ENCODE measurements at regions not wholly inside any gene's neighbourhood (a gene's known extent, or its start where the extent isn't known, plus 50 kb on each side); places are given as distances from the start of the nearest gene placed in this dataset.

DNA sequence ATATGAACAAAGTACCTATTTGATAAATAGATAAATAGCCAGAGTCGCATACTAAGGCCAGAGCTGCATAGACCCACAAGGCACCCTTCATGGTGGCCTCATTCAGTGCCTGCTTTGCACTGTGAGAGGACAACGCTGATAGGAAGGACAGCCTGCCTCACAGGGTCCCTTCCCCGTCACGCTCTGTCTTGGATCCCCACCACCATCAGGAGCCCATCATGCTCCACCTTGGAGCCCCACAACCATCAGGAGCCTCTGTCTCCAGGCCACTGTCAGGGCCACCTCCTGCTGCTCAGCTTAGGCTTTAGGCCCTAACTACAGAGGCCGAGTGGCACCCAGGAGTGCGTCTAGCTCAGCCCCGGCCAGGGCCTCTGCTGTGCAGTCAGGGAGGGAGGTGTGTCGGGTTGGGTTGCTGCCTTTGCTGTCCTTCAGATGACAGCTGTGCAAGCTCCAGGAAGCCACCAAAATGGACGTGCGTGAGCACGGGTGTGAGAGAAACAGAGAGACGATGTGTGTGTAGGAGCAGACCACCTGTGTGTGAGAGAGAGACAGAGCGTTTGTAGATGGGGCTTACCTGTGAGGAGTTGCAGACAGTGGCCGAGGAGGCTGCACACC, 516.9 kb downstream of the GLRX3 start:
- Histone ChIP-seq H3K9me3 (ENCODE audit: low read depth) (no peaks in the 10 kb centered on the region), H3K4me1 (ENCODE audit: insufficient read depth) (no peaks in the 10 kb centered on the region), H4K20me1 (ENCODE audit: insufficient read depth) (no peaks in the 10 kb centered on the region), H3K27ac (no peak overlapping the region), H3K9ac (no peak overlapping the region), H3K27me3 (replicated peaks; ENCODE audit: insufficient read depth) (no peaks in the 10 kb centered on the region), H3K79me2 (ENCODE audit: insufficient read depth) (no peaks in the 10 kb centered on the region), H2AFZ (no peak overlapping the region), H3K9me2 (ENCODE audit: insufficient read depth) (no peaks in the 10 kb centered on the region), H3K4me3 (no peak overlapping the region), H3K4me2 (ENCODE audit: unreplicated experiment) (no peak overlapping the region), H3F3A (ENCODE audit: insufficient read depth) (no peaks in the 10 kb centered on the region), H3K36me3 (ENCODE audit: low read depth) (no peaks in the 10 kb centered on the region)
- no peak for DNase-seq
- WGBS, 2 experiments (ENCODE audit: low coverage in 1 of 2, low lambda C conversion rate in 2 of 2, missing lambda C conversion rate in 2 of 2) = 32% methylated on average over 14 of the region's 14 CpGs
- in situ Hi-C loops (cut with MboI) = no loop called here
- TF ChIP-seq EZH2phosphoT487 (IDR thresholded peaks at IDR 0.05; ENCODE audit: insufficient read depth, low read depth) (no peak), EZH2 (IDR thresholded peaks at IDR 0.05; ENCODE audit: insufficient read depth, poor library complexity, severe bottlenecking) (no peak)

DNA sequence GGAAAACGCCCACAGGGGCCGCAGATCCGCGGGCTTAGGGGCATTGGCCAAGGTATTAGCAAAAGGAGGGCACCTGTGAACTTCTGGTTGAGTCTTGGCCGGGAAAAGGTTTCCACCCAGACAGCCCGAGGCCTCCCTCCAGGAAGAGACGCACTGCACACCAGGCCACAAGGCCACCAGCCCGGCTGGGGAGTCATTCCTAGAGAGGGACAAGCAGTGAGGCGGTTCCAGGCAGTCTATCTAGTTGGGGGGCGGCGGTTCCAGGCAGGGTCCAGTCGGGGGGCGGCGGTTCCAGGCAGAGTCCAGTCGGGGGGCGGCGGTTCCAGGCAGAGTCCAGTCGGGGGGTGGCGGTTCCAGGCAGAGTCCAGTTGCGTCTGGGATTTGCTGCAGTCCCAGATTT, 518.5 kb downstream of the GLRX3 start:
- no peaks in the 10 kb centered on the region for H4K20me1 ChIP-seq (ENCODE audit: insufficient read depth)
- no peaks in the 10 kb centered on the region for H3K4me1 ChIP-seq (ENCODE audit: insufficient read depth)
- H3F3A ChIP-seq (ENCODE audit: insufficient read depth) = no peaks in the 10 kb centered on the region
- no peak for DNase-seq
- in situ Hi-C loops (cut with MboI) = no loop called here
- no peaks in the 10 kb centered on the region for H3K79me2 ChIP-seq (ENCODE audit: insufficient read depth)
- no peaks in the 10 kb centered on the region for H3K9me2 ChIP-seq (ENCODE audit: insufficient read depth)
- H3K4me2 ChIP-seq (ENCODE audit: unreplicated experiment) = no peak overlapping the region
- no peak overlapping the region for H3K9ac ChIP-seq
- no peaks in the 10 kb centered on the region for H3K27me3 ChIP-seq (replicated peaks; ENCODE audit: insufficient read depth)
- no peaks in the 10 kb centered on the region for H3K36me3 ChIP-seq (ENCODE audit: low read depth)
- TF ChIP-seq EZH2phosphoT487 (IDR thresholded peaks at IDR 0.05; ENCODE audit: insufficient read depth, low read depth) (no peak), EZH2 (IDR thresholded peaks at IDR 0.05; ENCODE audit: insufficient read depth, poor library complexity, severe bottlenecking) (no peak)
- H3K4me3 ChIP-seq = no peak overlapping the region
- no peaks in the 10 kb centered on the region for H3K9me3 ChIP-seq (ENCODE audit: low read depth)
- no peak overlapping the region for H3K27ac ChIP-seq
- no peak overlapping the region for H2AFZ ChIP-seq
- 46 to 51% methylated on average over 14 to 18 of the region's 20 CpGs for WGBS, 2 experiments (ENCODE audit: low coverage in 1 of 2, low lambda C conversion rate in 2 of 2, missing lambda C conversion rate in 2 of 2)

DNA sequence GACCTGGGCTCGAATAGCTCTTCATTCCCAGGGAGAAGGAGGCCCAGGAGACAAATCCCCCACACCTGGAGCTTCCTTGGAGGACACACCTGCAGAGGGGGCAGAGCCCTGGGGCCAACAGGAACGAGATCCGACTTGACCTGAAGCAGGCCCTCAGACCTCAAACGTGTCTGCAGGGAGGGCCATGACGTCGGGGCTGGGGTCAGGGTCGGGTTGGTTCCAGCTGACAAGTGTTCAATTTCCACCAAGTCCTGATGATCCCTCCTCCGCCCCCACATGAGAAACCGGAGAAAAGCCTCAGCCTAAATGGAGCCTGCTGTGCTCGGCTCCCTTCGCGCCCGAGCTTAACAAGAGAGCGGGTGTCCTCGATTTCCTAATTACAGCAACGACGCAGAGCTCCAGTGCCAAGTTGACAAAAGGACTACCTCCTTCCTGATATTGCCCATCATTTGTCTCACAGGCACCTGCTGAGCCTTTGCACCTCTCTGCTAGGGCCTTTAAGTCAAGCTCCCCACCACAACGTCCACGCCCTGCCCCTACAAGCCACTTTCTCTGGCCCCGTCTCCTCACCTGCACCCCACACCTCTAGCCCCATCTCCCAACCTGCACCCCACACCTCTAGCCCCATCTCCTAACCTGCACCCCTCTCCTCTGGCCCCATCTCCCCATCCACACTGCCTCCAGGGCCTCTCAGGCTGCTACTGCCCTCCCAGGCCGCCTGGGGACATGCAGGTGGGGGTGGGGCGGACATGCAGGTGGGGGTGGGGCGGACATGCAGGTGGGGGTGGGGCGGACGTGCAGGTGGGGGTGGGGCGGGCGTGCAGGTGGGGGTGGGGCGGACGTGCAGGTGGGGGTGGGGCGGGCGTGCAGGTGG, 519.4 kb downstream of the GLRX3 start:
- H3K9me3 ChIP-seq (ENCODE audit: low read depth) = no peaks in the 10 kb centered on the region
- TF ChIP-seq EZH2 (IDR thresholded peaks at IDR 0.05; ENCODE audit: insufficient read depth, poor library complexity, severe bottlenecking) = no peak
- no peak for TF ChIP-seq EZH2phosphoT487 (IDR thresholded peaks at IDR 0.05; ENCODE audit: insufficient read depth, low read depth)

DNA sequence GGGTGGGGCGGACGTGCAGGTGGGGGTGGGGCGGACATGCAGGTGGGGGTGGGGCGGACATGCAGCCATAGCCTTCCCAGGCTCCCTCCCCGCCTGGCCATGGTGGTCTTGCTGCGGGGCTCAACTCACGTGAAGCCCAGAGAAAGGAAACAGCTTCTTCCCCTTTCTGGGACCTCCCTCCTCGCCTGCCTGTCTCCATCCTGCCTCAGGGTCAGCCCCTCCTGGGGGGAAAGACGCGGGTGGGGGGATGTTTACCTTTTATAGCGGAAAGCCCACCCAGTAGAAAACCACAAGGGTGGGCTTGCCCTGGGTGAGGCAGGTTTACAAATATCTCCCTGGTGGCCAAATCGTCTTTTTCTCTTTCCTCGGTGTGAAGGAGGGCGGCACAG, 520.0 kb downstream of the GLRX3 start:
- WGBS, 2 experiments (ENCODE audit: low coverage in 1 of 2, low lambda C conversion rate in 2 of 2, missing lambda C conversion rate in 2 of 2) = 64 to 65% methylated on average over 10 to 14 of the region's 14 CpGs
- in situ Hi-C loops (cut with MboI) = no loop called here
- no peaks in the 10 kb centered on the region for H3K9me3 ChIP-seq (ENCODE audit: low read depth)
- no peaks in the 10 kb centered on the region for H3K36me3 ChIP-seq (ENCODE audit: low read depth)
- TF ChIP-seq EZH2phosphoT487 (IDR thresholded peaks at IDR 0.05; ENCODE audit: insufficient read depth, low read depth) (no peak), EZH2 (IDR thresholded peaks at IDR 0.05; ENCODE audit: insufficient read depth, poor library complexity, severe bottlenecking) (no peak)
- no peak overlapping the region for H3K4me3 ChIP-seq
- no peak overlapping the region for H3K4me2 ChIP-seq (ENCODE audit: unreplicated experiment)
- no peak for DNase-seq
- no peaks in the 10 kb centered on the region for H3K27me3 ChIP-seq (replicated peaks; ENCODE audit: insufficient read depth)
- no peaks in the 10 kb centered on the region for H3F3A ChIP-seq (ENCODE audit: insufficient read depth)
- no peaks in the 10 kb centered on the region for H4K20me1 ChIP-seq (ENCODE audit: insufficient read depth)
- no peaks in the 10 kb centered on the region for H3K9me2 ChIP-seq (ENCODE audit: insufficient read depth)
- no peak overlapping the region for H3K27ac ChIP-seq
- H2AFZ ChIP-seq = no peak overlapping the region
- H3K4me1 ChIP-seq (ENCODE audit: insufficient read depth) = no peaks in the 10 kb centered on the region
- H3K79me2 ChIP-seq (ENCODE audit: insufficient read depth) = no peaks in the 10 kb centered on the region
- no peak overlapping the region for H3K9ac ChIP-seq

More for the DNA sequence above, 519.4 kb downstream of the GLRX3 start:
- no peaks in the 10 kb centered on the region for H3K27me3 ChIP-seq (replicated peaks; ENCODE audit: insufficient read depth)
- H3K79me2 ChIP-seq (ENCODE audit: insufficient read depth) = no peaks in the 10 kb centered on the region
- no peaks in the 10 kb centered on the region for H3K36me3 ChIP-seq (ENCODE audit: low read depth)
- H3K9ac ChIP-seq = no peak overlapping the region
- no peak overlapping the region for H3K4me3 ChIP-seq
- no peak for DNase-seq
- no peaks in the 10 kb centered on the region for H3K4me1 ChIP-seq (ENCODE audit: insufficient read depth)
- WGBS, 2 experiments (ENCODE audit: low coverage in 1 of 2, low lambda C conversion rate in 2 of 2, missing lambda C conversion rate in 2 of 2) = 38 to 52% methylated on average over 17 to 28 of the region's 31 CpGs
- no peak overlapping the region for H2AFZ ChIP-seq
- in situ Hi-C loops (cut with MboI) = no loop called here
- no peak overlapping the region for H3K27ac ChIP-seq
- H3K9me2 ChIP-seq (ENCODE audit: insufficient read depth) = no peaks in the 10 kb centered on the region
- H3F3A ChIP-seq (ENCODE audit: insufficient read depth) = no peaks in the 10 kb centered on the region
- H3K4me2 ChIP-seq (ENCODE audit: unreplicated experiment) = no peak overlapping the region
- no peaks in the 10 kb centered on the region for H4K20me1 ChIP-seq (ENCODE audit: insufficient read depth)

Measured in GM23248 (cell line).